CD4-positive, alpha-beta T cell treated with Interleukin-15 for 1 hour (primary cell): ENCODE measurements at regions not wholly inside any gene's neighbourhood (a gene's known extent, or its start where the extent isn't known, plus 50 kb on each side); places are given as distances from the start of the nearest gene placed in this dataset.
"Not testable (repeated sequence)": the region's sequence is repeated elsewhere in the genome, so short reads cannot be mapped to it uniquely, and the experiment has no call there.

Experiments
- DNase-seq: peaks from one replicate; pipeline ENCODE4 v3.0.0-alpha.2; 2020

DNA sequence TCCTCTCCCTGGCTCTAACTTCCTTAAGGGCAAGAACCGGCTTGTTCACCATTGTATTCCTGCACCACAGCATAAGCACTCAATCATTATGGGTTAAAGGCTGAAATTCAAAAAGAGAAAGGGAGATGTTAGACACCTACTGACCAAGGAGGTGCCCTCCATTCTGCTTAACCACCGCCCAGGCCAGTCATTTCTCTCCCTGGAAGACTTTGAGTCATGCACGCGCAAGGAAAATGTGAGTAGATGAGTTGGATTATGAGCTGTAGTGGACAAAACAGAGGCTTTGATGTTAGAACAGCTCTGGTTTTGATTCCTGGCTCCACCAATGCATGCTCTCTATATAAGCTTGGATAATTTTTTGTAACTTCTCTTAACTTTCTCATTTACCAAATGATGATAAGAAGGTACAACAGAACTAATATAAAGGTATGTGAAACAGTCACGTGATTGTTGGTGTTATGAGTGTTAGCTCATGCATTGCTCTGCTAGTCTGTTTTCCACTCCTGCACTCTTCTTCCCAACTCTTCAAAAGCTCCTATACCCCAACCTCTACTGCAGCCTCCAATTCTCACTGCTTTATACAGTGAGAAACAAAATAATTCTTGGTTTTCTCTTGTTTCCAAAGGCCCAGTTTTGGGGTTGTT lies 148.4 kb upstream of the ATP11B start:
- no peak for DNase-seq

DNA sequence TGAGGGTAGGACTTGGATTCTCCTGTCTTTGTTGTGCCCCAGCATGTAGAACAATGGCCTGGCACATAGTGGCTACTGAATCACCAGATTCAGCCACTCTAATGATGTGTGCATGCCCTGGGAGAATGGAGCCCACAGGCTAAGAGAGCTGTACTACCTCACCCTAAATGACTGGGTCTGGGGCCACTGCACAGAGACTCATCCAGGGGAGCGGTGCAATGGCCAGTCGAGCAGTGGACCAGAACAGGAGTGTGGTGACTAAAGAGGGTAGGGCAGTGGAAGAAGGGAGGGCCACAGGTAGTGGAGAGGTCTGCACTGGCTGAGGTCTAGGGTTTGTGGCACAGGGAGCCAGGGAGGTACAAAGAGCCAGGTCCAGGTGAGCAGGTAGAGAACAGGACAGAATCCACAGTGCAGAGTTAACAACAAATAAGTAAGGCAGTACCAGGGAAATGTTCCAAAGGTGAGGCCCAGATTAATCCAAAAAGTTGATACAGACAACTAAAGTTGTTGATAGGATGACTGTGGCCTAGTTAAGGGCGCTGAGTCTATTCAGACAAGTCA lies 142.7 kb upstream of the ATP11B start:
- no peak for DNase-seq

GRCh38 chr3:182651461-182651860 lies 141.8 kb upstream of the ATP11B start:
- no peak for DNase-seq

DNA sequence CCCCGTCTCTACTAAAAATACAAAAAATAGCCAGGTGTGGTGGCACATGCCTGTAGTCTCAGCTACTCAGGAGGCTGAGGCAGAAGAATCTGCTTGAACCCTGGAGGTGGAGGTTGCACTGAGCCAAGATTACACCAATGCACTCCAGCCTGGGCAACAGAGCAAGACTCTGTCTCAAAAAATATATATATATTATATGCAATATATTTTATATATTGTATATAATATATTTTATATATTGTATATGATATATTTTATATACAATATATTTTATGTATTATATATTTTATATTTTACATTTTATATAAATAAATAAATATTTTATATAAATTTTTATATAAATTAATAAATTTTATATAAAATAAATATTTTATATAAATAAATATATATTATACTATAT lies 140.2 kb upstream of the ATP11B start:
- DNase-seq = not testable (repeated sequence)

- DNase-seq = no peak
Measured at GRCh38 chr3:182668541-182668940, 124.8 kb upstream of the ATP11B start.

GRCh38 chr3:182668974-182669373 lies 124.3 kb upstream of the ATP11B start:
- DNase-seq = no peak

GRCh38 chr3:182671541-182671940 lies 121.8 kb upstream of the ATP11B start:
- DNase-seq = no peak

DNA sequence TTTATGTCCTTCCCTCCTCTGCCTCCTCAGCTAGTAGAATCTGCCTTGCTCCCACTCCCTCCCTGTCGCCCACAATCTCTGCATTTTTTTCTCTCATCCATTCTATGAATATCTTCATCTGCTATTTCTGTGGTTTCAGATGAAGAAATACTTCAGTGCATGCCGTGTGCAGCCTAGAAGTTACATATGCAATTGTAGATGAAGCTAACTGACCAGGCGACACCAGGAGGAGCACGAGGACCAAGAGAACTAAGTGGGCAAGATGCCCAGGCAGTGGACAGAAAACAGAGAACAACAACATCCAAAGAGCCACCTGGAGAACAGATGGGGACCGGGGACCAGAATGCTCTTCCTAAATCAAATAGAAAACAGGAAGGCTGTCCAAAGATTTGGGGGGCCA lies 121.4 kb upstream of the ATP11B start:
- no peak for DNase-seq

- no peak for DNase-seq
Measured at GRCh38 chr3:182673336-182673735, 120.0 kb upstream of the ATP11B start.

DNA sequence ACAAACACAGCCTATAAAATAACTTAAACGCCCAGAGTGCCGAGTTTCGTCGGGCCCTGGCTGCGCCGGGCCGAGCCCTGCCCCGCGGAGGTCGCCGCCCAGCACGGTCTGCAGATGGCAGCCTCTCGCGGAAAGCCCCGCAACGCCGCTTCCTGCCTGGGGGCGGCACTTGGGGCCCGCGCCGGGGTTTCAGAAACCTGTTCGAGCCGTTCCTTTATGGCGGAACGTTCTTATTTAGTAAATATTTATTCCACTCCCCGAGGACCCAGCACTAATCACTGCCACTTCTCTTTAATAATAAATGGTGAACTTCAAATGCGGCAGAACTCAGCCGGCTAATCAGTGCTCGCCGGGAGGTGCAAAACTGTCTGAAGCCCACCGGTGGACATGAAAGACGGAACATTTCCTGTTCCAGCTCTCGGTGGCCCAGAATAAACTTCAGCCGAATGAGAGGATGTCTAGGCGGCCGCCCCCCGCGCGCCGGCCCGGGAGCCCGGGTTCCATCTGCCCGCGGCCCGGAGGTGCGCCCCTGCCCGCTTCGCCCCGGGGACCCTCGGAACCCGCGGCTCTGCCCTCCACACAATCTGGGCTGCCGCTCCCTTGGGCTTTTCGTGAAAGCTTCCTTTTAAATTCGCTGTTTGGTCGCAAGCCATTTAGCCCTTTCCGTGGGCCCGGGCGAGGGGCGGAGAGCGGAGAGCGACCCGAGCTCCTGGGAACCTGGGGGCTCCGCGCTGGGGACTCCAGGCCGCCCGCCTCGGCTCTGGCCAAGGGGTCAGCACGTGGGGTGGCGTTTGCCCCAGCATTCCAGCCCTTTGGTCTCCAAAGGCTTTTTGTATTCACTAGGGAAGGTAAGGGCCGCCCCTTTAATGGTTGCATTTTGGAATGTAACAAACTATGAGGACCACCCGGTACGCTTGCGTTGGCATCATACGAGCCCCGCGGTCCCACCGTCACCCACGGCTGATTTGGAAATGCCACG lies 110.8 kb upstream of the ATP11B start:
- peak; percentile 56 for DNase-seq

GRCh38 chr3:182683453-182683852 lies 109.9 kb upstream of the ATP11B start:
- DNase-seq = peak; percentile 44

- DNase-seq = no peak
Measured at GRCh38 chr3:182683858-182684257, 109.4 kb upstream of the ATP11B start.

- DNase-seq = no peak
Measured at GRCh38 chr3:182686033-182686886, 107.0 kb upstream of the ATP11B start.

GRCh38 chr3:182690172-182690571 lies 103.1 kb upstream of the ATP11B start:
- no peak for DNase-seq

- DNase-seq = no peak
Measured at GRCh38 chr3:182692021-182692420, 101.3 kb upstream of the ATP11B start.

DNA sequence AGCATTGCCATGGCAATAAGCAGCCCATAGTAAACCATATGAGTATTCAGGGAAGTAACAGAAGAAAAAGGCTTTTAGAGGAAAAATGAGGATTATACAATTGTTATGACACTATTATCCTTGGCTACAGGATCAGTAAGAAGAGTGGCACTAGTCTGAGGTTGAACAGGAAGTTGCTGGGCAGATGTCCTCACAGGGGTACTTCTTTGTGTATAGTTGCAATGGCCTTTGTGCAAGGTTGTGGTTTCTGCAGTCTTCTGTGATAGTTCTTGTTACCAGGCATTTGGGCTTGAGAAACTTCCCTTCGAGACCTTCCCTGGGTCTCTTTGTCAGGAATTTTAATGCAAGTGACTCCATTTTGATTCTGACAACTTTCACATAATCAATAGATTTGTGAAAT lies 100.6 kb upstream of the ATP11B start:
- no peak for DNase-seq

DNA sequence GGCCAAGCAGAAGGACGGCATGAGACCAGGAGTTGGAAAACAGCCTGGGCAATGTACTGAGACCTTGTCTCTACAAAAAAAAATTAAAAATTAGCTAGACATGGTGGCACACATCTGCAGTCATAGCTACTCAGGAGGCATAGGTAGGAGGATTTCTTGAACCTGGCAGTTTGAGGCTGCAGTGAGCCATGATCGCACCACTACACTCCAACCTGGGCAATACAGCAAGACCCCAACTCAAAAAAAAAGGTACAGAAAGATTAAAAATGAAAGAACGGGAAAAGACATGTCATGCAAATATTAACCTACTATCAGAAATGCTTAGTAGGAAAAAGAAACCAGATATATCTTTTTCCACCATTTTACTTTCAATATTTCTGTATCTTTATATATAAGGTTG lies 99.6 kb upstream of the ATP11B start:
- no peak for DNase-seq

DNA sequence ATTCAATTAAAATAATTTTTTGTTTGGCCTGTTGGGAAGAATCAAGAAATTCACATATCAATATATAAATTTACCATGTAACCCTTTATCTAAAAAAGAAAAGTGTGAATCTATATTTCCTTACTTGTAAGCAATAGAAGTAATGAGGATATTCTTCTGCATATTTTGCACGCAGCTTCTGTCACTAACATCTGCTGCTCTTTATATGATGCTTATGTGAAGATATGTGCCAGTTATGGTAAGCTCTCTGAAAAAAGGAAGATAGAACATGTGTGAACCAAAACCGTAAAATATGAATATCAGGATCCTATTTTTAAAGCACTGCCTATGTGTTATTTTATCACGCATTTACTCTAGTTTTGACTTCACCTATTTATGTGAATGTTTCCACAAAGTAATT lies 96.4 kb upstream of the ATP11B start:
- DNase-seq = no peak

DNA sequence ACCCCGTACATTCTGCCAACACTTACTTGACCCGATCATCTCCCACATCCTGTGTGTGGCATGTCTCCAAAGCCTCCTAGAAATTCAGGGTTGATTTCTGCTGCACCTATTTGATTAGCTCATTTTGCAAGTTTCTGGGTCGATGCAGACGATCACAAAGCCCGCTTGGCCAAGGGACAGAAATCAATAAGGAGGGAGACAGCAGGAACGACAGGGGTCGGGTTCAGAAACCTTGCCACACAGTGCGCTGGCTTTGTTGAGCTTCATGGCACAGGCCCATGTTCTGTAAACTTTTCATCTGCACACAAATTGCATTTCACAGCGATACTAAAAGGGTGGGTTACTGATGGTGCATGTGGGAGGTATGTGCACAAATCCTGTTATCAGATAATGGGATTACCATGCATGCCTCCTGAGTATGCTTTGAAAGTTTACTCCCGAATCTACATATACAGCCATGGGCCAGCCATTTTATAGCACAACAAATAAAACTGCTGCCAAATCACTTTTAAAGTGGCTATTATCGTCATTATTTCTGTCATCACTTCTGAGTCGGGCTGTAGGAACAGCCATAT lies 95.9 kb upstream of the ATP11B start:
- DNase-seq = no peak

DNA sequence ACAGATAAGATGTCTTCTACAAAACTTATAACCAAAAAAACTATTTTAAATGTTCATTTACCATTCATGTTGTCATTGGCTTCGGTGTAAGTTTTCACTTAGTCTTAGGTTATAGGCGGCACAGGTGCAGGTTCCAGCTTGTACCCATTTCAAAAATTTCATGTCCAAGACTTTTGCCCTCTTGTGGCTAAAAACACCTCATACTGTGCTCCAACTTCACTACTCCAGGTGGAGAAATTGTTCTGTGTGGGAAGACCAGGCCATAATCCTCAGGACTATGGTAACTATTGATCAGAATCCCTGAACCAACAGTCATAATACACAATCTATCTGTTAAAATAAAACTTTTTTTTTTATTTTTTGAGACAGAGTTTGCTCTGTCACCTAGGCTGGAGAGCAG lies 95.2 kb upstream of the ATP11B start:
- DNase-seq = no peak

DNA sequence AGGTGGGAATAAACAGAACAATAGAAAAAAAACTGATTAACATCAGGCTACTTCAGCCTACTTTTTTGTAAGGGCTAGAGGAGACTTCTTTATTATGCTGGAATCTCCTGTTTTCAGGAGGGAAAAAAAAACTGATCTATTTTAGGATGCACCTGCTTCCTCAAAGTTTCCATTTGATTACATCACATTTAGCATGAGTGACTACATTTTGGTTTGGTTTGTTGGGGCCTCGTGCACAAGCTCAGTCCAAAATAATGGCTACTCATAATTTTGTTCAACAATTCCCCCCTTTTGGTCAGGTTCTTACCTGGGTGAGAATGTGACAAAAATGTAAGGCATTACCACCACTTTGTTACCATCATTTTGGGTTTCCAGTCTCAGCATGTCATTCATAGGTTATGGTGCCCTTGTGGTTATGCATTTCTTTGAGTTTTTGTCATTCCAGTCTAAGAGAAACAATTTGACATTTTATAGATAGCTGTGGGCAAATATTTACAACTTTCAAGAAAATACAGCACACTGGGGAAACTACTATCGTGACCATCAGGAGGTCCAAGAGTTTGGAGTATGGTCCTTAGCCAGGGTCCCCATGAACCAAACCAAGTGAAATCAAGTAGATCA lies 93.6 kb upstream of the ATP11B start:
- DNase-seq = no peak

GRCh38 chr3:182702216-182702615 lies 91.1 kb upstream of the ATP11B start:
- no peak for DNase-seq
